Cardiac muscle cell (in vitro differentiated cells and primary cell): ENCODE measurements at regions not wholly inside any gene's neighbourhood (a gene's known extent, or its start where the extent isn't known, plus 50 kb on each side); places are given as distances from the start of the nearest gene placed in this dataset.
A peak's percentile ranks its signal among the peaks of the same experiment; 100 is the strongest.

Experiments
- DNase-seq, 2 donors: peaks; one replicate each; pipeline versions ENCODE4 v3.0.0 to v3.0.0-alpha.2; 2010 to 2017; ENCODE audit warnings: low read depth in 1 of 2, low spot score in 1 of 2
- H3K27ac ChIP-seq: fragments of 200-600 bp; sonication (generic); 2 replicates; pipeline ENCODE4 v1.5.1; 2016
- H3K27me3 ChIP-seq: fragments of 200-600 bp; sonication (generic); 2 replicates; pipeline ENCODE4 v1.6.0; 2016; ENCODE audit warnings: control low read depth
- H3K36me3 ChIP-seq: fragments of 200-600 bp; sonication (generic); 2 replicates; pipeline ENCODE4 v1.5.1; 2016; ENCODE audit warnings: control low read depth
- H3K4me1 ChIP-seq: fragments of 200-600 bp; sonication (generic); 2 replicates; pipeline ENCODE4 v1.8.1; 2017; ENCODE audit warnings: low read depth, mild to moderate bottlenecking, mixed run types
- H3K4me3 ChIP-seq: fragments of 200-600 bp; sonication (generic); 2 replicates; pipeline ENCODE4 v1.5.1; 2016; ENCODE audit warnings: mild to moderate bottlenecking
- H3K9me3 ChIP-seq: fragments of 200-600 bp; sonication (generic); 2 replicates; pipeline ENCODE4 v1.5.1; 2017; ENCODE audit warnings: low read depth, mild to moderate bottlenecking, control low read depth
- TF ChIP-seq, protein P1 (sequence below): IDR thresholded peaks from 2 replicates; pipeline ENCODE4 v1.5.1; 2012; ENCODE audit warnings: low read depth, mild to moderate bottlenecking, low read length

DNA sequence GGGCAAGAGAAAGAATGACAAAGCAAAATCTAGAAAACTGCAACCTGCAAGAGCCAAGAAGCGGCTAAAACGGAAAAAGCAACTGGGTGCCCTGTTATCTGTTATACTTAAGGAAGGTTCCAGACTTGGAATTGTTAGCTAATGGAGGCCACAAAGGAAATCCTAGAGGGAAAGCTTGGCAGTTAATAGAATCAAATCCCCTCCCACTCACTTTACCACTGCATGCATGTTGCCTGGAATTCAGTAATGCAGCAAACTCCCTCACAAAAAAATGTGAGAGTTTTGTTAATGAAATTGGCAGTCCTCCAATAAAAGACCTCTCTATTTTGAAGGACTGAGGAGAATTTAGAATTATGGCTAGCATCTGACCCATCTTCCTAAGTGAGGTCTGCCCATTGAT, 164.2 kb upstream of the SOX5 start:
- no peaks in the 10 kb centered on the region for H3K36me3 ChIP-seq
- no peak overlapping the region for H3K4me3 ChIP-seq
- no peak overlapping the region for H3K27ac ChIP-seq
- no peaks in the 10 kb centered on the region for H3K4me1 ChIP-seq
- H3K9me3 ChIP-seq = no peaks in the 10 kb centered on the region
- TF ChIP-seq, protein P1, sequence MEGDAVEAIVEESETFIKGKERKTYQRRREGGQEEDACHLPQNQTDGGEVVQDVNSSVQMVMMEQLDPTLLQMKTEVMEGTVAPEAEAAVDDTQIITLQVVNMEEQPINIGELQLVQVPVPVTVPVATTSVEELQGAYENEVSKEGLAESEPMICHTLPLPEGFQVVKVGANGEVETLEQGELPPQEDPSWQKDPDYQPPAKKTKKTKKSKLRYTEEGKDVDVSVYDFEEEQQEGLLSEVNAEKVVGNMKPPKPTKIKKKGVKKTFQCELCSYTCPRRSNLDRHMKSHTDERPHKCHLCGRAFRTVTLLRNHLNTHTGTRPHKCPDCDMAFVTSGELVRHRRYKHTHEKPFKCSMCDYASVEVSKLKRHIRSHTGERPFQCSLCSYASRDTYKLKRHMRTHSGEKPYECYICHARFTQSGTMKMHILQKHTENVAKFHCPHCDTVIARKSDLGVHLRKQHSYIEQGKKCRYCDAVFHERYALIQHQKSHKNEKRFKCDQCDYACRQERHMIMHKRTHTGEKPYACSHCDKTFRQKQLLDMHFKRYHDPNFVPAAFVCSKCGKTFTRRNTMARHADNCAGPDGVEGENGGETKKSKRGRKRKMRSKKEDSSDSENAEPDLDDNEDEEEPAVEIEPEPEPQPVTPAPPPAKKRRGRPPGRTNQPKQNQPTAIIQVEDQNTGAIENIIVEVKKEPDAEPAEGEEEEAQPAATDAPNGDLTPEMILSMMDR = no peak
- no peaks in the 10 kb centered on the region for H3K27me3 ChIP-seq
- DNase-seq = peak in 1 of 2 donors; percentile 69

DNA sequence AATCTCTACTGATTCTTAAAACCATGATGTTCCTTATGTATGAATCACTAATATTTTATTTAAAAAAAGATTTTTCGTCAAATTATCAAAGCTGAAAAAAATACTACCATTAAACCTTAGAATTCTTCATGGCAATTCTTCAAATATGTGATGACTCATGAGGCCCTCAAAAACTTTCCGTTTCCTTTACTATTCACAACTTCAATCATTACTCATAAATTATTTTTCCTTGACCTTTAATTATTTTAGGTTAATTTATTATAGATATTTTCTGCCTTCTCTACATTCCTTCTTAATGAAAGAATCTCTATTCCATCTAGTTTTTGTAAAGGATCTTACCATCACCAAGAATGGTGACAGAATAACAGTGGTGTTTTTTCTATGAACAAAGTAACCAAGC, 162.1 kb upstream of the SOX5 start:
- TF ChIP-seq, protein P1 = no peak
- Histone ChIP-seq H3K4me1 (no peaks in the 10 kb centered on the region), H3K27ac (no peak overlapping the region), H3K27me3 (no peaks in the 10 kb centered on the region), H3K4me3 (no peak overlapping the region), H3K9me3 (no peaks in the 10 kb centered on the region), H3K36me3 (no peaks in the 10 kb centered on the region)
- peak in 1 of 2 donors; percentile 49 for DNase-seq

DNA sequence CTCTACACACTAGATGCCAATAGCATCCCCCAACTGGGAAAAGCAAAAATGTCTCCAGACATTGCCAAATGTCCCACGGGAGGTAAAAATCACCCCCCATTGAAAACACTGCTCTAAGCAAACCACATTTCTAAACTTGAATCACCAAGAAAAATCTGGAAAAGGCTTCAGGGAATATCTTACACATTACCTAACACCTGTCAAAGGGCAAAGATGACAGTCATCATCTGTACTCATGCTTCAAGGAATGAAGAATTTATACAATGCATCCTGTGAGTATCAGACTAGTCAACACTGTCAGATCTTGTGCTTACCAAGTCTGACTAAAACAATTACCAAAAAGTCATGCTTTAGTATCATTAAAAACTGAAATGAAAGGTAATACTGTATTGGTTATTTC, 161.6 kb upstream of the SOX5 start:
- Histone ChIP-seq H3K4me1 (no peaks in the 10 kb centered on the region), H3K4me3 (no peak overlapping the region), H3K36me3 (no peaks in the 10 kb centered on the region), H3K27me3 (no peaks in the 10 kb centered on the region), H3K27ac (no peak overlapping the region), H3K9me3 (no peaks in the 10 kb centered on the region)
- no peak for DNase-seq
- TF ChIP-seq, protein P1 = no peak

DNA sequence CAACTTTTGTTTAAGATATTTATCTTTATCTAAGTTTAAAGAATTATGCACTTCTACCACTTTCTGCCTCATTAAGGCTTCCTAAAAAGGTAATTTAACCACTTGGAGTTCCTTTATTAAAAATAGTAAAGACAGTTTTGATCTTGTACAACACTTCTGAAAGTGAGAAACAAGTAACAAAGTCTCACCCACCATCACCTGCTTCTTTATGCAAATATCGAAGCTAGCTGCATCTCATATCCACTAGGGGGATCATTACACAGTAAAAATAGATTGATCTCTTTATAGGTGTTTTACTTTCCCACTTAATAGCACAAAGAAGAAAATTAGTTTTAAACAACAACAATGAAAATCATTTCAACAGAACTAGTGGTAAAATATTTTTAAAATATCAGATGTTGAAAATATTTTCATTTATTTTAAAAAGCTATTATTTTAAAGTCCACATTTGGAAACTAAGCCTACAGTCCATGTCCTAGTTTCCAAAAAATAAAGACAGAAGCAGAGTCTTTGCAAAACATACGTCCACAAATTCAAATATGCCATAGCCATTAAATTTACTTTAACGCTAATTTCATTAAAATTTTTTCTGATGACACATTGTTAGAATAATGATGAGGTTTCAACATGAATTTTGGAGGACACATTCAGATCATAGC, 160.0 kb upstream of the SOX5 start:
- DNase-seq = peak; percentile 19 to 25
- TF ChIP-seq, protein P1 = peak; percentile 67
- no peak overlapping the region for H3K27ac ChIP-seq
- H3K9me3 ChIP-seq = no peaks in the 10 kb centered on the region
- no peaks in the 10 kb centered on the region for H3K4me1 ChIP-seq
- H3K27me3 ChIP-seq = no peaks in the 10 kb centered on the region
- no peak overlapping the region for H3K4me3 ChIP-seq
- no peaks in the 10 kb centered on the region for H3K36me3 ChIP-seq

DNA sequence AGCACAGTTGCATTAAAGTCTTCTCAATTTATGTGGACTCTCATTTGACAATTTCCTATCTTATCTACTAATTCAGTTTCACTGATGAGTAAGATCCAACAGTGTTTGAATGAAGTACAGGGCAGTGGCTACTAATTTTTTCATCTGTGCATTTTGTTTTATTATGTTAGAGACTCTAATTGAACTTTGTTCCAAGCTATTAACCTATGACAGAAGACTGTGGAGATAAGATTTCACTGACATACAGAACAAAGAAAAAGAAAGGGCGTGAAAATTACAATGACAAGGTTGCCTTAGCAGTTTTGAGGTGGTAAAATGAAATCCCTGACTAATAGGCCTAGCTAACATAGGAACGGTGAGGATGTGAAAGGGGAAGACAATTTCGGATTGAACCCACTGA, 153.2 kb upstream of the SOX5 start:
- no peak overlapping the region for H3K27ac ChIP-seq
- H3K27me3 ChIP-seq = no peaks in the 10 kb centered on the region
- no peak overlapping the region for H3K4me3 ChIP-seq
- TF ChIP-seq, protein P1 = no peak
- H3K9me3 ChIP-seq = no peaks in the 10 kb centered on the region
- no peaks in the 10 kb centered on the region for H3K4me1 ChIP-seq
- no peaks in the 10 kb centered on the region for H3K36me3 ChIP-seq
- no peak for DNase-seq
